ENCODE measurements at regions not wholly inside any gene's neighbourhood (a gene's known extent, or its start where the extent isn't known, plus 50 kb on each side); places are given as distances from the start of the nearest gene placed in this dataset.
"Not testable (repeated sequence)": the region's sequence is repeated elsewhere in the genome, so short reads cannot be mapped to it uniquely, and the experiment has no call there.

DNA sequence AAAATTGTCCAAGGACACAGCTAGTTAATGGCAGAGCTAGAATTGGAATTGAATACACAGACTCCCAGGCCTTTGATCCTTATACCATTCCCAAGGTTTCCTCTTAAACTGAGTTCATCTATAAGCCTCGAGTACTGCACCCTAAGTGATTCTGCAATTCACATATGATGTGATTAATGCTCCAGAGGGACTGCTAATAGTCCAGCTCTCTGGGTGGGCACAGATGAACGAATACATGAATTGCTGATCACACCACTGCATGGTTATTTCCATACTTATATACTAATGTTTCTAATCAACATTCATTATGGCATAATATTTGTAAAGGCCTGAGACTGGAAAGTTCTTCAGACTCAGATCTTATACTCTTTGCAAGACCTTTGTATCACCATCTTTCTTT lies 101.8 kb downstream of the NUFIP1 start:
- DNase-seq (ENCODE audit: low read depth in 4 of 4, low spot score in 2 of 4): no peak

DNA sequence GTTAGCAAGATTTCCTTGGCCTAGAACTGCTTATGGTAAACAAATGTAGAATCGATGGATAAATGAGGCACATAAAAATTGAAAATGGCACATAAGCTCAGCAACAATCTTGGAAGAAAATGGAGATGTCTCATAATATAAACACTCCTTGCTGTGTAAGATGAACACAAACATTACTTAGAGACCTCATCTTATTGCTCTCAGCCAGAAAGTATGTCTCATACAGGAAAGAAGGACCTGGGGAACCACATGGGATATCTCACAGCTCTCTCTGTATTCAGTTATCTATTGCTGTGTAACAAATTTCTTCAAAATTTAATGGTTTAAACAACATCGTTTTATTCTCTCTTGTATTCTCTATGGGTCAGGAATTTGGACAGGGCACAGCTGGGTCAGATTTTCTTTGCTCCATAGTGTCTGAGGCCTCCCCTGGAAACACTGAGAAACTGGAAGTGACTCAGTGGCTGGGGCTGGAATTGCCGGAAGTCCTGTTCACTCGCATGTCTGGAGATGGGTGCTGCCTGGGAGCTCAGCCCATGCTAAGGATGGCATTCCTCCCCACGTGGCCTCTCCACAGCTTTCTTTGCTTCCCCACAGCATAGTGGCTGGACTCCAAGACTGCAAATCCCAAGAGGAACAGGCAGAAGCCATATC lies 105.1 kb downstream of the NUFIP1 start:
- no peak for DNase-seq (ENCODE audit: low read depth in 4 of 4, low spot score in 2 of 4)

DNA sequence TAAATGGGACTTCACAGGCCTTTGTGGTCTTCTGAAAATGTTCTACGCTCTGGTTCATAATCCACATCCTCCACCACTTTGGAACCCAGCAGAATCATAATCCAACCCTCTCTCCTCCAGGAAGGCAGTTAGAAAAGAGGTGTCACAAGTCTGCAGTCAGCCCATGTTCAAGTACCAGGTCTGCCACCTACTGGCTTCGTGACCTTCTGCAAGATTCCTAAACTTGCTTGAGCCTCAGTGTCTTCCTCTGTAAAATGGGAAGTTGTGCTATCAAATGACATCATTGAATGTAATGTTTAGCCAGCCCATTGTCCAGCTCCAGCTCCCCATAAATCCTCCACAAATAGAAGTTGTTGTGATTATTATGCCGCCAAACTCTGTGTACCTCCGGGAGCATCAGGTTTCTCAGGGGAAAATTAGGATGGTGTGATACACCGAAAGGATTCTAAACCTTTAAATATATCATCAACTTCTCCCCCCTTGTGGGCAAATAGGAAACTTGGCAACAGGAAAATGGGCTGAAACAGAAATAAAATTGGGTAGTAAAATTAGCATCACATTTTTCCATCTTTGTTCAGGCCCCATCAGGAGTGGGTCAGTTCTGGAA lies 109.7 kb downstream of the NUFIP1 start:
- no peak for DNase-seq (ENCODE audit: low read depth in 4 of 4, low spot score in 2 of 4)

DNA sequence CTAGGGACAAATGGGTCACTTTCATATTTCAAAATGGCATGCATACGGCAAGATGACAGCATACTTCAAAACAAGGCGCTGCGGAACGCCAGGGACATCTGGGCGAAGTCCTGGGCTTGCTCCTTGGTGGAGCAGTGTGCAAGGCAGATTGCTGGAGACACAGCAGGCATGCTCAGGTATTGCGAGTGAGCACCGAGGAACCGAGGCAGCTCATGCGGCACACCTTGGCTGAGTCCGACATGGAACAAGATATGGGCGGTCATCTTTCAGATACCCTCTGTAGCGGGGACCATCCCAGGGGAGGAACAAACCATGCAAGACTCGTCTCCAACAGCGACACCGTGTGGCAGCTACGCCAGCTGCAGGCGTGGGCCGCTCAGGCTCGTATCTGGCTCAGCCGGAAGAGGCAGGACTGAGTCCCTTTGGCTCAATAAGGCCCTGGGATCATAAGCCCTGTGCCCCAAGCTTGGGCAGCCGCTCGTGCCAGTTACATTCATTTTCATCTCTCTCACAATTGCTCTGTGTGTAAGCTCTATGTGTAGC lies 112.4 kb downstream of the NUFIP1 start:
- DNase-seq (ENCODE audit: low read depth in 4 of 4, low spot score in 2 of 4): no peak

DNA sequence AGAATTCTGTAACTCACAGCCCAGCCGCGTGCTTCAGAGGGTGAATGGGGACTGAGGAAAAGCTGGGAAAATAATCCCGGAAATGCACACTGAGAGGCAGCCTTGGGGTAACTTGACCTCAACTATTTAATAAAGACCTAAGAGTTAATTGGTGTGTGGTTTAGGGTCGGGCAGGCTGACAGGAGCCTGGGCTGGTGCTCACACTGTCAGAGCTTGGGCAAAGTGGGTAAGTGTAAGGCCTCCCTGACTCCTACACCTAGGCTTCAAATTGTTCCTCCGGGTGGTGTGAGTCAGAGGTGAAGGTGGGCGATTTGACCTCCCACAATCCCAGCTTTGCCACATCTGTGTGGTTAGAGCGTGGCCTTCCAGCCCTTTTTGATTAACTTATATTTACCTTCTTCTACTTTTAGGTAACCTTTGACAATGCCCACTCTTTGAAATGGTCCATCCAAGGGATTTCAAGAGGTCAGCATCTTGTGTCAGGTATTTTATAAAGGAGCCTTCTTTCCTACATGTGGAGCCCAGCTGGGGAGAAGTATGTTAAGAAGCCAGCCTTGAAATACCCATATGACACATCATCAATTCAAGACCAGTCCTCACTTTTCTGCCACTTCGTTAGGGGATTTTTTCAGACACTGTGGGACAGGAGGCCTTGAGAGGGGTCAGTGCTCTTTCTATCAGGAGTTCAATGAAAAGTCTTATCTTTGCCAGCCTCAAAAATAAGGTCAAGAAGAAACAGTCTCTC lies 114.2 kb downstream of the NUFIP1 start:
- DNase-seq (ENCODE audit: low read depth in 4 of 4, low spot score in 2 of 4): no peak

DNA sequence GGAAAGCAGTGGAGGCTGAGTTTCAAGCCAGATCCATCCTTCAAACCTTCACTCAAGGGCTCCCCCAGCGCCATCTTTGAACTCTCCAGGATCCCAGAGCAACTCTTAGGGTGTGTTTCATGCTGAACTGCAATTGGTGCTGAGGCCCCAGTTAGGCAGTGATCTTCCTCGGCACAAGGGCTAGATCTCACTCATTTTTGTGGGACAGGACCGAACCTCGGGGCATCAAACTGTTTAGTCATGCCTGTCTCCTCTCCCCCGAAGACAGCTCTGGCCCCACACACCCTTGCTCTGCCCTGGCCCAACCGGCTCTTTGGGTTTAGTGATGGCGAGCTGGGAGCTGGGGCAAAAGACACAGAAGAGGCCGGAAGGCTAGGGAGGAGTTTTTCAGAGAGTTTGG lies 115.1 kb downstream of the NUFIP1 start:
- DNase-seq (ENCODE audit: low read depth in 4 of 4, low spot score in 2 of 4): no peak

DNA sequence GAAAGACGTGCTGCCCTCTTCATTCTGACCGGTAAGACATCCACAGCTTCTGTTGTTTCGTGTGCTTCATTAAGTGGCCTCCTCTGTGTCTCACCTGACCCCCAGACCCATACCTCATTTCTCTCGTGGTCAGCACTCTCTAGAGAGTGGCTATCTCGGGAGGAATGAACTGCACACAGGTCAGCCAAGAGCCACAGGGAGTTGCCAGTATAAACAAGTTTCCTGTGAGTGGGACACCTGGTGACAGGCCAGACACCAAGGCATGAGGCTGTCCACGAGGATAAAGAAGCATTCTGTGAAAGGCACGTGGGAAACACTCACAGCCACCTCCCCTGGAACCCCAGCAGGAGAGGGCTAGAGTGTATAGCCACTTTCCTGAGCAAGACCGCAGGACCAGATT lies 115.8 kb downstream of the NUFIP1 start:
- no peak for DNase-seq (ENCODE audit: low read depth in 4 of 4, low spot score in 2 of 4)

DNA sequence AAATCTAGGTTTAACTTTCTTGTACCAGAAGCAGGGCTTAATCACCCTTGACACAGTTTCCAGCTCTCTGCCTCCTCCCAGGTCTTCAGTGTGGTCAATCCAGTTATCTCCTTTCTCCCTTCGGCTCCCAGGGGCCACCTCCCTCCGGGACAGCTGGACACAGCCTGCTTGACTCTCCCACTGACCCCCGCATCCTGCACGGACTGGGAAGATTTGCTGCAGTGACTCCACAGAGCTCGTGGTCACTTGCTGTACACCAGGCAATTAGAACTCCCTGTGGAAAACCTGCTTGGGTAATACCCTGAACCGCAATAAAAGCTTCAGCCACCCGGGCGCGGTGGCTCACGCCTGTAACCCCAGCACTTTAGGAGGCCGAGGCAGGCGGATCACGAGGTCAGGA lies 116.5 kb downstream of the NUFIP1 start:
- no peak for DNase-seq (ENCODE audit: low read depth in 4 of 4, low spot score in 2 of 4)

DNA sequence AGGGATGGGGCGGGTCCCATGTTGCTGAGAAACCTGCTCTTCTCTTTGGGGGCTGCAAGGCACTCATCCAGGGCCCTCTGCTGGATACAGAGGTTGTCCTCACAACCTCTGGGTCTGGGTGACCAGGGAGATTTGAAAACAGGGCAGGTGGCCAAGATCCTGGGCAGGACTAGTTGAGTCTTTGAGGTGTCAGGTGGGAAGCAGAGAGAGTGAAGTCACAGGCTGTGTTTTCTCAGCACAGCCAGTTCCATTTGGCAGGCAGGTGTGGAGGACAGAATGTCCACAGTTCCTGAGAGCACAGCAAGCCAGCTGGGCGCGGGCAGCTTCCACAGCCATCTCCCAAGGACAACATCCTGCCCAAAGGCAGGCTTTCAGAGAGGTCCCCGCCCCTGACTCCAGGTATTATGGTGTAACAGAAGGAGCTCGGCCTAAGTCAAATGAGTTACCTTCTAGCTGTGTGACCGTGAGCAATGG lies 118.8 kb downstream of the NUFIP1 start:
- no peak for DNase-seq (ENCODE audit: low read depth in 4 of 4, low spot score in 2 of 4)

DNA sequence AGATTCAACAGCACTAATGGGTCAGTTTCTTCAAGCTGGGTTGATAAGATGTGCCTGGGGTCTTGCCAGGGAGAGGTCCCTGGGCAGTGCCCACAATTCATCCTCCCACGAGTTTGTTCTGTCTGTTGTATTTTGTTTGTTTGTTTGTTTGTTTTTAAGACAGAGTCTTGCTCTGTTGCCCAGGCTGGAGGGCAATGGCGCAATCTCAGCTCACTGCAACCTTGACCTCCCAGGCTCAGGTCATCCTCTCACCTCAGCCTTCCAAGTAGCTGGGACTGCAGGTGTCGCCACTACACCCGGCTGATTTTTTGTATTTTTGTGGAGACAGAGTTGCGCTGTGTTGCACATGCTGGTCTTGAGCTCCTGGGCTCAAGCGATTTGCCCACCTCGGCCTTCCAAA lies 120.1 kb downstream of the NUFIP1 start:
- no peak for DNase-seq (ENCODE audit: low read depth in 4 of 4, low spot score in 2 of 4)

DNA sequence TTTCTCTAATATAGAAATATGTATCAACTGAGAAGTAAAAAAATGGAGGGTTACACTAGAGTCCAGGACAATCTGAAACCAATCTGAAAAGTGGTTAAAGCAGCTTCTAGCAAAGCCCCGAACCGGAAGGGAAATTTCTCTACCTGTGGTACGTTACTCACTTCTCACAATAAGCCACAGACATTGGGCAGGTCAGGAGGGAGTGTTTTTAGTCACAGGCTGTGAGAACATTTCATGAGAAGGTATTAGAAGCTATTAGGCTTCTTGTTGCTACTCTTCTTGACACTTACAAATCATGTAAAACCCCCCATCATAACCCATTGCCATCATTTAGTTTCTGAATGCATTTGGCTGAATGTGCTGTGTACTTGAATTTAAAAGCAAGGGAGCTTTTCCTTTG lies 120.9 kb downstream of the NUFIP1 start:
- DNase-seq (ENCODE audit: low read depth in 4 of 4, low spot score in 2 of 4): no peak

DNA sequence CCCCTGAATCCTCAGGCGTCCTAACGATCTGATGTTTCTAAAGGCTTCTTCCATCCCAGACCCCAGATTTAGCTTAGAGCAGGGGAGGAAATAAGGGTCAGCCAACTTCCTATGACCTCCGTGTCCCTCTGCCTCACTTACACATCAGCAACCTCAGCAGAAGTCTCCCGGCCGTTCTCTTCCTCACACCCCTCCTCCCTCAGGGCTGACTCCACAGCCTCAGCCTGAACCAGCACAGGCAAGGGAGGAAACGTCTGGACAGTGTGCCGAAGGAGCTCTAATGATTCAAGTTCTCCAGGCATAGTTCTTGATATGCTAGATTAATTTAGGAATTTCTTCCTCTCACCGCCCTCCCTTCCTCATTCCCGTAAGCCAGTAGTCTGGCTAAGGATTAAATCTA lies 121.4 kb downstream of the NUFIP1 start:
- no peak for DNase-seq (ENCODE audit: low read depth in 4 of 4, low spot score in 2 of 4)

DNA sequence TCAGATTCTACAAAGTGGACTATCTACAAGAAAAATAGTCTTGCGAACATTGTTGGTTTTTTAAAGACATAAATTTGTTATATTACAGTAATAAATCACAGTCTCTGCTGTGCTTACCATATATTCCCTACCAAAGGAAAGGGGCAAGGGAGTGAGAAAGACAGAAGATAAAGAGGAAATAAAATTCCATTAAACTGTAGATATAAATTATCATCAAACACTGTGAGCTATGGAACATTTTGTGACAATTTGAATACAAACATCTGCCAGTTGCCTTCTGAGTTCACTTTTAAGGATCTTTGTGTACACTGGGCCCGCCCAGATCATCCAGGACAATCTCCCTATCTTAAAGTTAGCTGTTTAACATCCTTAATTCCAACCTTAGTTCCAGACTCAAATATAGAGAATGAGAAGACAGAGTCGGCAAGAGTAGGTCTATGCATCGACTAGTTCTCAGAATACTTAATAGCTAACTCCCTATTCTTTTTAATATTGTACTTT lies 122.8 kb downstream of the NUFIP1 start:
- peak in 1 of 4 donors; percentile 55 for DNase-seq (ENCODE audit: low read depth in 4 of 4, low spot score in 2 of 4)

DNA sequence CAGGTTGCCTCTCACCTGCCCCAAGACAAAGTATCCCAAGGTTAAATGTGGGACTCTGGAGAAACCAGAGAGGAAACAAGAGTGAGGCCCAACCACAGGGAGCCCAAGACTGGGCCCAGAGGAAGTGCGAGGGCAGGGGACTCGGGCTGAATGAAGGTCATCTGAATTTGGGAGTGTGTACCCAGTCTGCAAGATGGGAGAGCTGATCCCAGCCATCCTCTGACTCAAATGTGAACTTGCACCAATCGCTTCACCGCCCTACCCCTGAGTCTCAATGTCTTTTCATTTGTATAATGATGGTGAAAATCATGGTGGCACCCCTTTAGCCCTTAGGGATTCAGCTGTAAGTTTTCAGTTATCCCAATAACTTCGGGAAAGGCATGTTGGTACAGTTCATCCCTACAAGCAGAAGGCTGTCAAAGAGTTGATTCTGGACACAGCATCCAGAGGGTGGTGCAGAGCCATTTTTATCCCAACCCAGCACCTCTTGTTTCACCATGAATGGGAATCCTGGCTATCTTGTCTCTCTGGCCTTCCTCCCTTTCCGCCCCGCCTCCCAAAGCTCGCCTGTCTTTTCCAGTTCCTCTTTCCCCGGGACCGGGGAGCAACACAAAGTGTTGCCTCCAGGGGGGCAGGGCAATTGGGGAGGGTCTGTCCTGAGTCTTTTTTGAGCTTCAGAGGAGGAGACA lies 123.4 kb downstream of the NUFIP1 start:
- DNase-seq (ENCODE audit: low read depth in 4 of 4, low spot score in 2 of 4): no peak

DNA sequence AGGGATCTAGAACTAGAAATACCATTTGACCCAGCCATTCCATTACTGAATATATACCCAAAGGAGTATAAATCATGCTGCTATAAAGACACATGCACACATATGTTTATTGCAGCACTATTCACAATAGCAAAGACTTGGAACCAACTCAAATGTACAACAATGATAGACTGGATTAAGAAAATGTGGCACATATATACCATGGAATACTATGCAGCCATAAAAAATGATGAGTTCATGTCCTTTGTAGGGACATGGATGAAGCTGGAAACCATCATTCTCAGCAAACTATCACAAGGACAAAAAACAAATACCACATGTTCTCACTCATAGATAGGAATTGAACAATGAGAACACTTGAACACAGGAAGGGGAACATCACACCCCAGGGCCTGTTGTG lies 125.6 kb downstream of the NUFIP1 start:
- not testable (repeated sequence) for DNase-seq (ENCODE audit: low read depth in 4 of 4, low spot score in 2 of 4)

DNA sequence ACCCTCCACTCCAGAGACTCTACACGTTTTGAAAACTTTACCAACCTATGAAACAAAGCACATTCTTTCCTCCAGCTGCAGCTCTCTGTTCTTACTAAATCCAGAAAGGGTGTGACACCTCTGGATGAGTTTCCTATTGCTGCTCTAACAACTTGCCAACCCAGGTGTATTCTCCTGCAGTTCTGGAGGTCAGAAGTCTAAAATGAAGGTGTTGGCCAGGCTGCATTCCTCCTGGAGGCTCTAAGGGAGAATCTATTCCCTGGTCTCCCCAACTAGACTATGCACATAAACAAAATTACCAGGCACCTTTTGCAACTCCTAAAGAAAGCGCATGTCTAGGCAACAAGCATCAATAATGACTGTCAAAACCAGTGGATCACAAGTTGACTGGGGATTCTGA lies 128.8 kb downstream of the NUFIP1 start:
- DNase-seq (ENCODE audit: low read depth in 4 of 4, low spot score in 2 of 4): no peak

DNA sequence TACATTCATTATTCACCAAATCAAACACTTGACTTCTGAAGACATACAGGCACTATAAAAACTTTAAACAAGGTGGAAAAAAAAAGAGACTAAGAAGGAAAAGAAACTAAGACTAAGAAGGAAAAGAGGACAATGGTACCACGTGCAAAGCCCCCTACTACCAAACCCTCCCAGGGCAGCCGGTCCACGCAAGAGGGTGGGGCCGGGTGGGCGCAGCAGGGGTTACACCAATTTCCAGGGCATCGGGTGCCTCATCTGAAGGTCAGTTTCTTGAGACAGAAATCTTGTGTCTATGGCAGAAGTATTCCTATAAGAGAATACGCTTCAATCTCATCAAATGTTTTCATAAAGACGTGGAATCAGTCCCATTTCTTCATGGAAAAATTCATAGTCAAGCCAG lies 131.5 kb downstream of the NUFIP1 start:
- DNase-seq (ENCODE audit: low read depth in 4 of 4, low spot score in 2 of 4): no peak

DNA sequence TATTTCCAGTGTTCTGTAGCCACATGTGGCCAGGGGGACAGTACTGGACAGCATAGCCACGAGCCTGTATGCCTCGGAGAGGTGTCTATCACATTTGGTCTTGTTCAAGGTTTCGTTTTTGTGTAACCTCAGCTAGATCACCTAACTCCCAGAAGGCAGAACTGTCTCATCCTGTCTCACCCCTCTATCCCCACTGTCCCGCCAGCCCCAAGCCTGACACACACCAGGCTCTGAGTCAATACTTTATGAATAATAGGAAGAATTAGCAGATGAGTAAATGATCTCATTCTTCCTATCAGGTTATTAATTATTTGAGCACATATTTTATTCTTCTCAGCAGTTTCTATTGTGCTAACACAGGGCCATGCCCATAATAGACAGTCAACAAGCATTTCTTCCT lies 132.2 kb downstream of the NUFIP1 start:
- DNase-seq (ENCODE audit: low read depth in 4 of 4, low spot score in 2 of 4): no peak

DNA sequence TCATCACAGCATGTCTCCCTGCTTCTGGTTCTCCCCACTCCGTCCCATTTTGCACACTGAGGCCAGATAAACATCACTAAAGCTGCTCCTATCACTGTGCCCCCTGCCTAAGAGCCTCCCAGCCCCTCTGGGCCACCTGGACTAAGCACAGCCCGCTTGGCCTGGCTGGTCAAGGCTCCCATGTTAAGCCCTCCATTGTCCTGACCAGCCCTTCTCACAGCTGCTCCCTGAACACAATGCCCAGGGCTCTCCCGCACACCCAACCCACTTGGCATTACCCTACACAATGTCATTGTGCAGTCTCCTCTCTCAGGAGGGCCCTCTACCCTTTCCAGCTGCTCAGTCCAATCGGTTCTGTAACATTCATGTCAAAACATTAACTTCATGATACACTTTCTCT lies 133.4 kb downstream of the NUFIP1 start:
- DNase-seq (ENCODE audit: low read depth in 4 of 4, low spot score in 2 of 4): no peak

DNA sequence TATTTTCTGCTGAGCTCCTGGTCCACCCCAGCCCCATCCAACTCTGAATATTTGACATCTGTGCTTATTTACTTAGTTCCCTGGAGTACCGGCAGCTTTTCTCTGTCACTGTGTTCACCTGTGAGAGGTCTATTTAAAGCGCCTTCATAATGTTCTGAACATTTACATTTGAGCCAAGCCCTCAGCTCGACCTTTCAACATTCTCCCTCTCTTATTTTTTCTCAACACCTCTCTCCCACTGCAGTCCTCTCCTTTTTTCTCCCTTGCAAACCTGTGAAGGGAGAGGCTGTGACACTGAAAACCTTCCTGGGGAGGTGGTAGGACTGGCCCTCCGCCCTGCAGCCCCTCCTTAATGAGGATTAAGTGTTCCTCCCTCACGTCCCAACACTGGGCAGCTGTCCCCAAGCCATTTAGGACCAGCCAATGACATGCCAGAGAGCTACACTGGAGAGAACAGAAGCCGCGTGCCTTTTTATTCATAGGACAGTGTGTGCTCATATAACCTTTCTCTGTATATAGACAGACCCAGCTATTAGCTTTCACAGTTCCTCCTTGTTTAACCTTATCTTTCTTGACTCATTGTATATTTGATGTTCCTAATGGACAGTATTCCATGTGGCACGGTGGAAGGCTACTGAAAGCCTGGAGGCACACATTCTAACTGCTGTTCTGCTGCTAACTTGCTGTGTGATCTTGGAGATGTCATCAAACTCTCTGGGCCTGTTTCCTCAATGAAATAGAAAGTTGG lies 134.8 kb downstream of the NUFIP1 start:
- no peak for DNase-seq (ENCODE audit: low read depth in 4 of 4, low spot score in 2 of 4)

Measured in left renal cortex interstitium (tissue), 4 donors.